ENCODE measurements at regions not wholly inside any gene's neighbourhood (a gene's known extent, or its start where the extent isn't known, plus 50 kb on each side); places are given as distances from the start of the nearest gene placed in this dataset.
A peak's percentile ranks its signal among the peaks of the same experiment; 100 is the strongest.

GRCh38 chr16:51045794-51046193 is 105.3 kb downstream of the SALL1 start:
- no peak overlapping the region for H3K27ac Mint-ChIP-seq
- no peaks in the 10 kb centered on the region for H3K36me3 Mint-ChIP-seq
- DNase-seq (ENCODE audit: low spot score in 2 of 2): no peak
- ATAC-seq: no peak
- no peaks in the 10 kb centered on the region for H3K9me3 Mint-ChIP-seq

- no peak for DNase-seq (ENCODE audit: low spot score in 2 of 2)
- no peak for ATAC-seq
- H3K36me3 Mint-ChIP-seq: no peaks in the 10 kb centered on the region
- peak overlapping the region in 1 of 2 donors; percentile 9 for H3K27ac Mint-ChIP-seq
- H3K9me3 Mint-ChIP-seq: no peaks in the 10 kb centered on the region
Measured at GRCh38 chr16:51045186-51045585, 105.9 kb downstream of the SALL1 start.

GRCh38 chr16:51041546-51041945 is 109.5 kb downstream of the SALL1 start:
- no peaks in the 10 kb centered on the region for H3K9me3 Mint-ChIP-seq
- no peak for DNase-seq (ENCODE audit: low spot score in 2 of 2)
- no peak for ATAC-seq
- no peak overlapping the region for H3K27ac Mint-ChIP-seq
- H3K36me3 Mint-ChIP-seq: no peaks in the 10 kb centered on the region

GRCh38 chr16:51040637-51041036 is 110.4 kb downstream of the SALL1 start:
- DNase-seq (ENCODE audit: low spot score in 2 of 2) (no peak), ATAC-seq (no peak)
- Mint-ChIP-seq H3K9me3 (no peaks in the 10 kb centered on the region), H3K27ac (no peak overlapping the region), H3K36me3 (no peaks in the 10 kb centered on the region)

DNA sequence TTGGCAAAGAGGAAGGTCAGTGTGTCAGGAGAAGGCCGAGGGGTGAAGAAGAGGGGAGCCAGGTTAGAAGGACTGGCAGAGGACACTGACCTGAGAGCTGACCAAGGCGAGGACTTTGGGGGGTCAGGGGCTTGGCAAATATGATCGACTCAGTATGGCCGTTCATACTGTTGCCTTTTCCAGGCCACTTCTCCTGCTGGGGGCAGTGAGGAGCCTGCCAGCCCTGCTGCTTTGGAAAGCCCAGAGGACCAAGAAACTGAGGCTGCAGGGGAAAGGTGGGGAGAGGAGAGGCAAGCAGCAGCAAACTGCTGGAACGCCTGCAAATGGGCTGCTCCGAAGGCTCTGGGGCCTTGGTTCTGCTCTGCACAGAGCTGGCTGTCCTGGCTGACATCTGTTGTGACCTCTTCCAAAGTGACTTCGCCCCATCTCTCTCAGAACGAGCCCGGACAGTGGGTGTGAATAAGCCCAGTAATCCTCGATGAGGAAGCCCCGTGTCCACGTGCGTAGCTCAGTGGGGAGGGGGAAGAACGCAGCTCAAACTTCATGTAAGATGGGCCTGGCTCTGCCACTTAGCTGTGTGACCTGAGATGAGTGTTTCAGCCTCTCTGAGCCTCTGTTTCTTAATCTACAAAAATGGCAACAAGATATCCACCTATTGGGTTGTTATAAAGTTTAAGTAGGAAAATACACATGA is 111.3 kb downstream of the SALL1 start:
- H3K27ac Mint-ChIP-seq: peak overlapping the region in 1 of 2 donors; percentile 65
- H3K36me3 Mint-ChIP-seq: no peaks in the 10 kb centered on the region
- no peaks in the 10 kb centered on the region for H3K9me3 Mint-ChIP-seq
- DNase-seq (ENCODE audit: low spot score in 2 of 2) (no peak), ATAC-seq (no peak)

DNA sequence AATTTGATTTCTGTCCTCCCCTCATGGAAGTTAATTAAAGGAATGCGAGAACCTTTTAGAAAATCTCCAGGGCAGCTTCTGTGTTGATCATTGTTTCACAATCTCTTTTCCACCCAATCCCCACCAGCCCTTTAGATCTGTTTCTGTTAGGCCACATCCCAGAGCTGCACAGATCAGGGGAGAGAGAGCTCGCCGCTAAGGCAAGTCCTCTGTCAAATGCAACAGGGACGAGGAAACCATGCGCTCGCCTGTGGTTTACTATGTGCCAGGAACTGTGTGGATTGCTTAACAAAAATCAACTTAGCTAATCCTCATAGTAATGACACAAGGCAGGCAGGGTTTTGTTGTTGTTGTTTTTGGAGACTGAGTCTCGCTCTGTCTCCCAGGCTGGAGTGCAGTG is 115.4 kb downstream of the SALL1 start:
- DNase-seq (ENCODE audit: low spot score in 2 of 2): no peak
- no peak overlapping the region for H3K27ac Mint-ChIP-seq
- H3K36me3 Mint-ChIP-seq: no peaks in the 10 kb centered on the region
- ATAC-seq: no peak
- no peaks in the 10 kb centered on the region for H3K9me3 Mint-ChIP-seq

DNA sequence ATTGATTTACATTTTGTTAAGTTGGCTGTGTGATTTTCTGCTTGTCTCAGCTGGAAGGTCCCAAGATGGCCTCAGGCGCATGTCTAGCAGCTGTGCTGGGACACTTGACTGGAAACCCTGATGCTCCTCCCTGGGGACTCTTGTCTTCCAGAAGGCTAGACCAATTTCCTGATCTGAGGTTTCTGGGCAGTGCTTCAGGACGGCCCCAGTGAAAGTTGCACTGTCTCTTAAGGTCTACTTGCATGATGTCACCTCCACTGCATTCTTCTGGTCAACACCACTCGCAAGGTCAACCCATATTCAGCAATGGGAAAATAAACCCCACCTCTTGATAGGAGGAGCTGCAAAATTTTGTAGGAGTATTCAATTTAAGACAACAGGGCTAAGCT is 116.0 kb downstream of the SALL1 start:
- Mint-ChIP-seq H3K9me3 (no peaks in the 10 kb centered on the region), H3K36me3 (no peaks in the 10 kb centered on the region), H3K27ac (no peak overlapping the region)
- DNase-seq (ENCODE audit: low spot score in 2 of 2): no peak
- no peak for ATAC-seq

- no peaks in the 10 kb centered on the region for H3K9me3 Mint-ChIP-seq
- H3K36me3 Mint-ChIP-seq: no peaks in the 10 kb centered on the region
- ATAC-seq (no peak), DNase-seq (ENCODE audit: low spot score in 2 of 2) (no peak)
- no peak overlapping the region for H3K27ac Mint-ChIP-seq
Measured at GRCh38 chr16:51034481-51035109, 116.5 kb downstream of the SALL1 start.

GRCh38 chr16:51031598-51031997 is 119.5 kb downstream of the SALL1 start:
- Mint-ChIP-seq H3K27ac (no peak overlapping the region), H3K9me3 (no peaks in the 10 kb centered on the region), H3K36me3 (no peaks in the 10 kb centered on the region)
- DNase-seq (ENCODE audit: low spot score in 2 of 2) (no peak), ATAC-seq (no peak)

- DNase-seq (ENCODE audit: low spot score in 2 of 2) (no peak), ATAC-seq (no peak)
- H3K9me3 Mint-ChIP-seq: no peaks in the 10 kb centered on the region
- H3K36me3 Mint-ChIP-seq: no peaks in the 10 kb centered on the region
- no peak overlapping the region for H3K27ac Mint-ChIP-seq
Measured at GRCh38 chr16:51030516-51030915, 120.6 kb downstream of the SALL1 start.

GRCh38 chr16:51025588-51026290 is 125.3 kb downstream of the SALL1 start:
- no peak for ATAC-seq
- Mint-ChIP-seq H3K27ac (no peak overlapping the region), H3K9me3 (no peaks in the 10 kb centered on the region), H3K36me3 (no peaks in the 10 kb centered on the region)
- no peak for DNase-seq (ENCODE audit: low spot score in 2 of 2)

- ATAC-seq (no peak), DNase-seq (ENCODE audit: low spot score in 2 of 2) (no peak)
- Mint-ChIP-seq H3K36me3 (no peaks in the 10 kb centered on the region), H3K9me3 (no peaks in the 10 kb centered on the region), H3K27ac (no peak overlapping the region)
Measured at GRCh38 chr16:51024703-51025102, 126.4 kb downstream of the SALL1 start.

DNA sequence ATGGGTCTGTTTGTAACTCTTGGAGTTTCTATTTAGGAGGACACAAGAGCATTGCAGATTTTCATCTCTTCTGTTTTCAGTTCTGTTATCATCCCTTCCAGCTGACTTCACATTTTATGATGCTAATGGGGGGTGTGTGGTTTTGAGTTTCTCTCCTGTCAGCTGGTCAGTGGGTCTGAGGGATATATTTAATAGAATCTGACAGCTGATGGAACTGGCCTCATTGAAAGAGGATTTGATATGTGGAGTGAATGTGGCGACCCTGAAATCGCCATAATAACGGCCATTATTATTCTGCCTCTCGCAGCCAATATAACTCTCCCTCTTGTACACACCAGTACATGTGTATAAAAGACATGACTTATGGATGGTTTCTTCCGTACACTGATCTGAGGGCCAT is 128.1 kb downstream of the SALL1 start:
- no peak for ATAC-seq
- H3K36me3 Mint-ChIP-seq: no peaks in the 10 kb centered on the region
- DNase-seq (ENCODE audit: low spot score in 2 of 2): no peak
- H3K27ac Mint-ChIP-seq: no peak overlapping the region
- no peaks in the 10 kb centered on the region for H3K9me3 Mint-ChIP-seq

DNA sequence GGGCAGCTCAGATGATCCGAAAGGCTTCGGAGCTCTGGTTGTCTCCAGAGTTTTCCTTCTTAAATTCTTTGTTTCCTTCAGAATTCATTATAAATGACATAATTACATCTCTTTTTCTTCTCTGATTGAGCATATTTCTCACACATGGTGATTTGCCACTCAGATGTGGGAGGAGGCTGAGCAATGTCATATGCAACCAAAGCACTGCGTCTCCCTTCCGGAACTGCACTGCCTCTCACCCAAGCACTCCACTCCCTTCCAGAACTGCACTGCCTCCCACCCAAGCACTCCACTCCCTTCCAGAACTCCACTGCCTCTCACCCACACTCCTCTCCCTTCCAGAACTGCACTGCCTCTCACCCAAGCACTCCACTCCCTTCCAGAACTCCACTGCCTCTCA is 131.5 kb downstream of the SALL1 start:
- H3K9me3 Mint-ChIP-seq: peaks cover 4 to 5% of the 10 kb centered on the region in 2 donors
- no peaks in the 10 kb centered on the region for H3K36me3 Mint-ChIP-seq
- no peak overlapping the region for H3K27ac Mint-ChIP-seq
- DNase-seq (ENCODE audit: low spot score in 2 of 2): no peak
- no peak for ATAC-seq

- ATAC-seq (no peak), DNase-seq (ENCODE audit: low spot score in 2 of 2) (no peak)
- H3K27ac Mint-ChIP-seq: no peak overlapping the region
- H3K9me3 Mint-ChIP-seq: peaks cover 4 to 5% of the 10 kb centered on the region in 2 donors
- H3K36me3 Mint-ChIP-seq: no peaks in the 10 kb centered on the region
Measured at GRCh38 chr16:51017969-51018368, 133.1 kb downstream of the SALL1 start.

GRCh38 chr16:51012396-51012795 is 138.7 kb downstream of the SALL1 start:
- DNase-seq (ENCODE audit: low spot score in 2 of 2) (no peak), ATAC-seq (no peak)
- no peaks in the 10 kb centered on the region for H3K36me3 Mint-ChIP-seq
- peaks cover 8 to 11% of the 10 kb centered on the region in 2 donors for H3K9me3 Mint-ChIP-seq
- no peak overlapping the region for H3K27ac Mint-ChIP-seq

DNA sequence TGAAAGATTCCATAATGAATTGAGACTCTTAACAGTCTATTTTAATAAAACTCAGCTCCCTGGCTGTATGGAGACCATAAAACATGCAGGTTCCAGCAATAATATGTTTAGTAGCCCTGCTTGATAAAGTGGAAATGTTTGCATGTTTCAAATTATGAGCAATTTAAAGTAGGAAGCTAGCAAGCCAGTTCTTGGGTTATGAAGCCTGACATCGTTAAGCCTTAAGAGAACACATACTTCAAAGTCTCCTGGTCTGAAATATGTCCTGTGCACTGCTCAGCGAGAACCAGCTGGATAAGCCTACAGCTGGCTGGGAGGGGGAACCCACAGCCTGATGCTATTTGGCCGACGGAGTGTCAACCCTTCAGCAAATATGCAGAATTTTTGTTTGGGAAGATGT is 140.3 kb downstream of the SALL1 start:
- Mint-ChIP-seq H3K9me3 (peaks cover 12 to 15% of the 10 kb centered on the region in 2 donors), H3K27ac (no peak overlapping the region), H3K36me3 (no peaks in the 10 kb centered on the region)
- no peak for DNase-seq (ENCODE audit: low spot score in 2 of 2)
- no peak for ATAC-seq

GRCh38 chr16:51009813-51010212 is 141.3 kb downstream of the SALL1 start:
- Mint-ChIP-seq H3K36me3 (no peaks in the 10 kb centered on the region), H3K9me3 (peaks cover 7 to 12% of the 10 kb centered on the region in 2 donors), H3K27ac (no peak overlapping the region)
- DNase-seq (ENCODE audit: low spot score in 2 of 2): no peak
- no peak for ATAC-seq

Measured in activated naive CD4-positive, alpha-beta T cell treated with anti-CD3 and anti-CD28 coated beads, Interleukin-2, amount 50 U/mL, for 72 hours (primary cell).